Activated T-helper 2 cell treated with anti-CD3 and anti-CD28 coated beads, Interferon-gamma antibody, Interleukin-2, Interleukin-4, amounts not matched to agents 10 μg/mL and 5 μg/mL and 100 μg/mL, durations not matched to agents 14 hours and 24 hours and 36 hours (primary cell): ENCODE measurements at regions not wholly inside any gene's neighbourhood (a gene's known extent, or its start where the extent isn't known, plus 50 kb on each side); places are given as distances from the start of the nearest gene placed in this dataset.
A peak's percentile ranks its signal among the peaks of the same experiment; 100 is the strongest.
"Not testable (repeated sequence)": the region's sequence is repeated elsewhere in the genome, so short reads cannot be mapped to it uniquely, and the experiment has no call there.

ENCODE experiments used
- DNase-seq: peaks from one replicate; pipeline ENCODE4 v3.0.0; 2021; ENCODE audit warnings: low spot score
- H3K27ac Mint-ChIP-seq: one replicate; pipeline ENCODE4 v1.8.0; 2021; ENCODE audit warnings: mixed read lengths
- H3K27me3 Mint-ChIP-seq: one replicate; pipeline ENCODE4 v1.8.0; 2021; ENCODE audit warnings: low read depth, mixed read lengths
- H3K36me3 Mint-ChIP-seq: one replicate; pipeline ENCODE4 v1.8.0; 2021; ENCODE audit warnings: low read depth, mixed read lengths
- H3K4me1 Mint-ChIP-seq: one replicate; pipeline ENCODE4 v1.8.0; 2021; ENCODE audit warnings: low read depth, mixed read lengths
- H3K4me3 Mint-ChIP-seq: one replicate; pipeline ENCODE4 v1.8.0; 2021; ENCODE audit warnings: low read depth, mild to moderate bottlenecking, moderate library complexity, mixed read lengths
- H3K9me3 Mint-ChIP-seq: one replicate; pipeline ENCODE4 v1.8.0; 2021; ENCODE audit warnings: mixed read lengths
- intact Hi-C: fragments of 100-400 bp; cut with micrococcal nuclease; formaldehyde crosslinking; loops from one replicate; pipeline ENCODE4 v1.15.1; 2023

- Mint-ChIP-seq H3K4me3 (no peak overlapping the region), H3K27ac (no peak overlapping the region), H3K36me3 (peaks cover 4% of the 10 kb centered on the region), H3K9me3 (peaks cover 1% of the 10 kb centered on the region), H3K4me1 (peaks cover 52% of the 10 kb centered on the region), H3K27me3 (peaks cover 36% of the 10 kb centered on the region)
- no peak for DNase-seq
- intact Hi-C loops: no loop called here
These were observed 226.2 kb downstream of the KCNRG start for GRCh38 chr13:50241479-50241878.

- Mint-ChIP-seq H3K27ac (no peak overlapping the region), H3K4me1 (peaks cover 39% of the 10 kb centered on the region), H3K4me3 (no peak overlapping the region), H3K27me3 (peaks cover 50% of the 10 kb centered on the region), H3K9me3 (peaks cover 7% of the 10 kb centered on the region), H3K36me3 (peaks cover 4% of the 10 kb centered on the region)
- intact Hi-C loops: no loop called here
- DNase-seq: no peak
These were observed 228.7 kb downstream of the KCNRG start for GRCh38 chr13:50243931-50244330.

- Mint-ChIP-seq H3K36me3 (peaks cover 4% of the 10 kb centered on the region), H3K4me1 (peaks cover 36% of the 10 kb centered on the region), H3K4me3 (no peak overlapping the region), H3K27ac (no peak overlapping the region), H3K27me3 (peaks cover 51% of the 10 kb centered on the region), H3K9me3 (peaks cover 7% of the 10 kb centered on the region)
- DNase-seq: no peak
- intact Hi-C loops: no loop called here
These were observed 229.1 kb downstream of the KCNRG start for GRCh38 chr13:50244355-50244712.

- peak; percentile 28 for DNase-seq
- Mint-ChIP-seq H3K4me3 (peak overlapping the region; percentile 10), H3K4me1 (peaks cover 36% of the 10 kb centered on the region), H3K27me3 (peaks cover 53% of the 10 kb centered on the region), H3K27ac (peak overlapping the region; percentile 34), H3K36me3 (peaks cover 4% of the 10 kb centered on the region), H3K9me3 (peaks cover 7% of the 10 kb centered on the region)
- intact Hi-C loops: loop anchor here (1.0 kb wide), 4 partner anchors 8 to 120 kb away; no protein-coding TSS in a partner anchor
These were observed 229.7 kb downstream of the KCNRG start for GRCh38 chr13:50244713-50245574.

GRCh38 chr13:50247223-50247622 lies 232.0 kb downstream of the KCNRG start:
- peaks cover 7% of the 10 kb centered on the region for H3K9me3 Mint-ChIP-seq
- peaks cover 58% of the 10 kb centered on the region for H3K27me3 Mint-ChIP-seq
- no peak overlapping the region for H3K27ac Mint-ChIP-seq
- intact Hi-C loops: no loop called here
- H3K4me1 Mint-ChIP-seq: peaks cover 35% of the 10 kb centered on the region
- H3K36me3 Mint-ChIP-seq: peaks cover 4% of the 10 kb centered on the region
- H3K4me3 Mint-ChIP-seq: no peak overlapping the region
- DNase-seq: no peak

- Mint-ChIP-seq H3K27me3 (peaks cover 63% of the 10 kb centered on the region), H3K9me3 (peaks cover 10% of the 10 kb centered on the region), H3K27ac (no peak overlapping the region), H3K36me3 (peaks cover 4% of the 10 kb centered on the region), H3K4me3 (no peak overlapping the region), H3K4me1 (peaks cover 30% of the 10 kb centered on the region)
- no peak for DNase-seq
- intact Hi-C loops: no loop called here
These were observed 233.4 kb downstream of the KCNRG start for GRCh38 chr13:50248516-50249143.

GRCh38 chr13:50249144-50249521 lies 233.9 kb downstream of the KCNRG start:
- Mint-ChIP-seq H3K9me3 (peaks cover 10% of the 10 kb centered on the region), H3K4me3 (no peak overlapping the region), H3K27ac (no peak overlapping the region), H3K27me3 (peaks cover 58% of the 10 kb centered on the region), H3K36me3 (peaks cover 4% of the 10 kb centered on the region), H3K4me1 (peaks cover 25% of the 10 kb centered on the region)
- no peak for DNase-seq
- intact Hi-C loops: no loop called here

GRCh38 chr13:50250401-50250800 lies 235.2 kb downstream of the KCNRG start:
- Mint-ChIP-seq H3K27ac (no peak overlapping the region), H3K9me3 (peaks cover 10% of the 10 kb centered on the region), H3K4me3 (no peak overlapping the region), H3K36me3 (no peaks in the 10 kb centered on the region), H3K4me1 (peaks cover 14% of the 10 kb centered on the region), H3K27me3 (peaks cover 60% of the 10 kb centered on the region)
- DNase-seq: no peak
- intact Hi-C loops: no loop called here

GRCh38 chr13:50255639-50256038 lies 240.4 kb downstream of the KCNRG start:
- H3K27ac Mint-ChIP-seq: no peak overlapping the region
- no peak overlapping the region for H3K4me3 Mint-ChIP-seq
- intact Hi-C loops: loop anchor here (1.0 to 2.0 kb wide), 3 partner anchors 10 to 28 kb away; no protein-coding TSS in a partner anchor
- H3K27me3 Mint-ChIP-seq: peaks cover 66% of the 10 kb centered on the region
- H3K36me3 Mint-ChIP-seq: no peaks in the 10 kb centered on the region
- DNase-seq: no peak
- peaks cover 27% of the 10 kb centered on the region for H3K4me1 Mint-ChIP-seq
- peaks cover 3% of the 10 kb centered on the region for H3K9me3 Mint-ChIP-seq

GRCh38 chr13:50256536-50257321 lies 241.5 kb downstream of the KCNRG start:
- DNase-seq, H3K27ac Mint-ChIP-seq, H3K36me3 Mint-ChIP-seq, H3K9me3 Mint-ChIP-seq, H3K4me3 Mint-ChIP-seq, intact Hi-C loops: not testable (repeated sequence)
- peaks cover 66% of the 10 kb centered on the region for H3K27me3 Mint-ChIP-seq
- H3K4me1 Mint-ChIP-seq: peaks cover 26% of the 10 kb centered on the region

- H3K9me3 Mint-ChIP-seq: peaks cover under 1% of the 10 kb centered on the region
- no peak overlapping the region for H3K27ac Mint-ChIP-seq
- H3K27me3 Mint-ChIP-seq: peaks cover 62% of the 10 kb centered on the region
- intact Hi-C loops: no loop called here
- no peak for DNase-seq
- peaks cover 26% of the 10 kb centered on the region for H3K4me1 Mint-ChIP-seq
- H3K4me3 Mint-ChIP-seq: no peak overlapping the region
- H3K36me3 Mint-ChIP-seq: no peaks in the 10 kb centered on the region
These were observed 242.4 kb downstream of the KCNRG start for GRCh38 chr13:50257646-50258045.

GRCh38 chr13:50261130-50261901 lies 246.1 kb downstream of the KCNRG start:
- Mint-ChIP-seq H3K9me3 (no peaks in the 10 kb centered on the region), H3K36me3 (no peaks in the 10 kb centered on the region), H3K27ac (no peak overlapping the region), H3K27me3 (peaks cover 68% of the 10 kb centered on the region), H3K4me1 (peaks cover 19% of the 10 kb centered on the region), H3K4me3 (no peak overlapping the region)
- intact Hi-C loops: no loop called here
- no peak for DNase-seq
